ENCODE measurements at regions not wholly inside any gene's neighbourhood (a gene's known extent, or its start where the extent isn't known, plus 50 kb on each side); places are given as distances from the start of the nearest gene placed in this dataset.

DNA sequence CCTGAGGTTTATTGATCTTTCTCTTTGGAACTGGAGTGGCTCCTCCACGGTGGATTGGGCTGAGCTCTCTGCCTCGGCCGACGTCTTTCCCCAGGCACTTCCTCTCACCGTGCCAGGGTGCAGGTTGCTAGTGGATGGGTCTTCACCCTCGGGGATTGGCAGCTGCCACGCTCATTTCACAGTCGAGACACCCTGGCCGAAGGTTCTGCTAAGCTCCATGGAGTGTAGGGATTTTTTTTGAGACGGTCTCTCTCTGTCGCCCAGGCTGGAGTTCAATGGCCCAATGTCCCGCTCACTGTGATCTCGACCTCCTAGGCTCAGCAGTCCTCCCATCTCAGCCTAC is 280.8 kb downstream of the SEC14L1 start:
- no peak for DNase-seq

DNA sequence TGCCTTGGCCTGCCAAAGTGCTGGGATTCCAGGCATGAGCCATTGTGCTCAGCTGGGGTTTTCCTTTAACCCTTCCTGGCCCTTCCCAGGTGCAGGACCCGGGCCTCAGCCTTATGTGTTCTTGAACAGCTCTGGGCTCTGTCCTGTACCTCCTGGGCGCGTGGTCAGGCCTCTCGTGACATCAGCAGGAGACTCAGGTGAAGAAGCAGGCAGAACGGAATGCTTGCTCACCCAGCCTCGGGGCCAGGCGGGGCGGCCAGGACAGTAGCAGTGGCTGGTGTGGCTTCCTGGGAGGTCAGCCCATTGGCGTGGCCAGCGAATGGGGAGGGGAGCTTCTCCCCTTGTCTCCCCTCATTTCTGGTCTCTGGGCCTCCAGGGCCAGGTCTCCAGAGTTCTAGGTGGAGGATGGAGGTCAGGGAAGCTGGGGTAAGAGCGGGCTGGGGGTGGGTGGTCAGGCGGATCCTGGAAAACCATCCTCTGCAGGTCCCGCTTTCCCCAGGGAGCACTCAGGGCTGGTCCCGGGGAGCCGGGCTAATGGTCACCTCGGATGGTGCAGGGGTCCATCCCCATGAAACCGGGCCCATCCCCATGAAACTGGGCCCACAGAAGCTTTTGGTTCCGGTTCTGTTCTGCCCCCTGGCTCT is 281.5 kb downstream of the SEC14L1 start:
- no peak for DNase-seq

DNA sequence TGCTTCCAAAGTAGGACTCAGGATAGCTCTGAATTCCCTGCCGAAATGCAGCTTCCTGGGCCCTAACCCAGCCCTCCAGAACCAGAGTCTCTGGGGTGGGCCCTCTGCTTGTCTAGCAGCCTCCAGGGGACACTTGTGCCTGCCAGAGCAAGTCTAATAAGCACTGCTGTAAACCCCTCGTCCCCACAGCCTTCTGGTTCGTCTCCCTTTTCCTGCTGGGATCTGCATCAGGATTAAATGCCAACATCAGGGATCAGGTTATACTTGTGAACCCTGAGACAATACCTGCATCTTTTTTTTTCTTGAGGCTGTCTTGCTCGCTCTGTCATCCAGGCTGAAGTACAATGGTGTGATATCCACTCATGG is 282.0 kb downstream of the SEC14L1 start:
- no peak for DNase-seq

DNA sequence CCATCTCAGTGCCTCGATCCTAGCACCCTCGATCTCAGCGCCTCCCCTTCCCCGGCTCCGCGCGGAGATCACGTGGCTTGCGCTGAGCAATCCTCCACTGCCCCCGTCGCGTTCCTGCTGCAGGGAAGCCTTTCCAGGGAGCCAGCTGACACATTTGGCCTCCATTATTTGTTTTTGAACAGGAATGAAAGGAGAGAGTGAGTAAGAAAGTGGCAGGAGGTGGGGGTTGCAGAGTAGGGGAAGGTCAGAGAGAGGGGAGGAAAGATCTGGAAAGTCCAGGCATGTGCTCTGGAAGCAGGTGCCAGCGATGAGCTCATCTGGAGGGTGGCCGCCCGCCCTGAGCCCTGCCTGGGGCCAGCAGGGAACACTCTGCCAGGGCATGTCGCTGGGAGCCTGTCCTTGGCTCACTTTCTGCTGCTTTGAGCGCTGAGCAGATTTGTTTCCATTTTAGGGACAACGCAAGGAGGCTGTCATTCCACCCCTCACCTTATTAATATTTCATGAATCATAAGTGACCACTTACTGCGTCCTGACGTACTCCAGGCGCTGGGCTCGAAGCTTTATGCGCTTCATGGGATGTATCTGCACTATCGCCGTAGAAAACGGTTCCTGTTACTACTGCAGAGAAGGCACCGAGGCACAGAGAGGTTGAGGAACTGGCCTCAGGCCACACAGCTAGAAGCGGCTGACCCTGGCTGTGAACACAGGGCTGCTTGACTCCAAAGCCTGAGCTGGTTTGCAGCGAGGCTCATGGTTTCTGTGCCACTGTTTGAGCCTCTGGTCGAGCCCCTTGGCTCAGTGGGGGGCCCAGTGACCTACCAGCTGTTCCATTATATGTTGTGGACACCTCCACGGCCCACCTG is 283.1 kb downstream of the SEC14L1 start:
- no peak for DNase-seq

DNA sequence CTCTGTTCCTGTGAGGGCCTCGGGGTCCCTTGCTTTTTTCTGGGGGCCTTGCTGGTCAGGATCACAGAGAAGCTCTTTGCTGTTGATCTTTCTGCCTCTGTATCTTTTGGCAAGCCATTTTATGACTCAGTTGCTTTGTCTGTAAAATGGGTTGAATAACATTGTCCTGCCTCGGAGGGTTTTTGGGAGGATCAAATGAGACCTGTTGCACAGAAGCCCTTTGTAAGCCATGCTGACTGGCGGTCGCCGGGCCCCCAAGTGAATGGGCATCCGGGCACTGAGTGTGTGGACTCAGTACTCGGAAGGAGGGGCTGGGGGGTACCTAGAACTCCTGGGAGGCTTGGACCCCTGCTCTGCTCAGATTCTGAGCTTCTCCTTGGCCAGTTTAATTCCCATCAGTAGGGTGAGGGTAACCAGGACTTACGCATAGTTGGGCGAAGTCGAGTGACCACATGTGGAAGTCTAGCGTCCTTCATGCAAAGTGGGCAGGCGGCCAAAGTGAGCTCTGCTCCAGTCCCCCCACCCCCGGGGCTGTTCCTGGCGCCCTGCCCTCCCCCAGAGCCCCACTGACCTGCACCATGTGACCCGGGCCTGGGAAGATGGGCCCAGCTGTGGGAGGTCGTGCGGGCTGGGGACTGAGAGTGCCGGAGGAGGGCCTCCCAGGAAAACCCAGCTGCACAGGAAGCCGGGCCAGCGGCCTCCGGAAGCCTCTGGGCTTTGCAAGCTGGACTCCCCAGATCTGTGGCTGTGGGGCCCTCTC is 284.0 kb downstream of the SEC14L1 start:
- no peak for DNase-seq

DNA sequence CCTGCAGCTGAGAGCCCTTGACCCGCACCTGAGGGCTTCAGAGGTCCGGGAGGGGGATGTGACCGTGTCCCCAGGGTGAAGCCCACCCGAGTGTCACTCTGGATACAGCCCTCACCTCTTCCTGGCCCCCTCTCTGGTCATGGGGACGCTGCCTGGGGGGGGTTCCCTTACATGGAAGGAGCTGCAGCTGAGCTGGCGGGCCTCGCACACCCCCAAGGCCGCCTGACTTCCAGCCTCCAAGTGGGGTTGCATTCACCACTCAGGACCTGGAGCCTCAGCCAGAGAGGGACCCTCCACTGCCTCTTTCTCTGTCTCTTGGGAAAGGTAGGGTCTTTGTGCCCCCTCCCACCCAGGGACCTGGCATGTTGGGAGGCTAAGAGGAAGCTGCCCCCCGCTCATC is 284.6 kb downstream of the SEC14L1 start:
- no peak for DNase-seq

DNA sequence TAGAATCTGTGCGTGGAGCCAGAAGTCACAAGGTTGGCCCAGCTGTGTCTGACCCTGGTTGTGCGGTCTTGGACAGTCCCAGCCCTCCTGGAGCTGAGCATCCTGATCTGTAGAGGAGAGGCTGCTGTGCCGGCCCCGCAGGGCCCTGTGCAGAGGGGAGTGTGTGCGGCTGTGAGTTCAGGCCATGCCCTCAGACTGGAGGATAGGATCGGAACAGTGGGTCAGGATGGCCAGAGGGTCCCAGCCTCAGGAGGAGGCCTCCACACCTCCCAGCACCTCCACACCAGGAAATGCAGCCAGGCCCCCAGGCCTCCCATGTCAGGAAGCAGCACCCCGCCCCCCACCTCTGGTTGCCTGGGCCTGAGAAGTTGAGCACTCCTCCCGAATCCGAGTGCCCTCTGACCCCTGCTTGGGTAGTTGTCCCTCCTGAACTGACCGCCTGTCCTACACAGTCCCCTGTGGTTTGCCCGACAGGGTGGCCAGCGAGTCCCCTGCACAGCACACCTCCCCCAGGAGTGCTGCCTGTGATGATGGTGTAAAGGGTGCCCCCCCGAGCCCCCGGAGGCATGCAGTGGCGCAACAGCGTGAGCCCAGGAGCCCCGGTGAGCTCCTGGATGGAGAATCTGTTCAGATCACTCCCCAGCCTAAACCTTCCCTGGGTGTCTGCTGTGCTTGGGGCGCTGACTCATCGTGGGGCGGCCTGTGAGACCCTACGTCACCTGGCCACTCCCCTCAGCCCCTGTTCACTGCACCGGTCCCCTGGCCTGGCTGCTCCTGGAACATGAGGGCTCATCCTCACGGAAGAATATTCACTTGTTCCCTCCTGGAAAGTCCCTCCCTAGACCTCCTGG is 285.2 kb downstream of the SEC14L1 start:
- no peak for DNase-seq

DNA sequence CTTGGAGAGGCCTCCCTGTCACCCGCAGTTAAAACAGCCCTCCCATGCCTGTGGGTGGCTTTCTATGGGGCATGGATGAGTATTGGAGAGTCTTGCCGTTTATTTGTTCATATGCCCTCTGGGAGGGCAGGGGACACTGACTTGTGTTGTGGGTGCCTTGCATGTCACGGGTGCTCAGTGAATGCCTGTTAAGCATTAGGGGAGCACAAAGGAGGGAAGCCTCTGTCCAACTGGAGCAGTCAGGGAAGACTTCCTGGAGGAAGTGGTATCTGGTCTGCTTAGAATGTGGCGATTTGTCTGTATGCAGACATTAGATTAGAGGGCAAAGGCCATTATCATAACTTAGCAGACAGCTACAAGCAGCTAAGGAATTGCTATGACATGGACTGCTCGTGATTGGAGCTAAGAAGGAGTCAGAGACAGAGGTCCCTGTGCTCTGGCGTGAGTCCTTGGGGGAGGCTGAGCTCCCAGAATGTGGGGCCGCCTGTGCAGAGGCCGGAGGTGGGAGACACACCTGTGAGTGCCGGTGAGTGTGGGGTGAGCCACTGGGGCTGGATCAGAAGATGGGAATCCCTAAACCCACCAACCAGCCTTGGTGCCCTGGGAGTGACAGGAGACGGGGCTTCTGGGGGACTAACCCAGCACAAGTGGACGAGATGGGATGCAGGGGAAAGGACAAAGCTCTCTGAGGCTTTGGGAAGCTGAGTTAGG is 286.1 kb downstream of the SEC14L1 start:
- no peak for DNase-seq

DNA sequence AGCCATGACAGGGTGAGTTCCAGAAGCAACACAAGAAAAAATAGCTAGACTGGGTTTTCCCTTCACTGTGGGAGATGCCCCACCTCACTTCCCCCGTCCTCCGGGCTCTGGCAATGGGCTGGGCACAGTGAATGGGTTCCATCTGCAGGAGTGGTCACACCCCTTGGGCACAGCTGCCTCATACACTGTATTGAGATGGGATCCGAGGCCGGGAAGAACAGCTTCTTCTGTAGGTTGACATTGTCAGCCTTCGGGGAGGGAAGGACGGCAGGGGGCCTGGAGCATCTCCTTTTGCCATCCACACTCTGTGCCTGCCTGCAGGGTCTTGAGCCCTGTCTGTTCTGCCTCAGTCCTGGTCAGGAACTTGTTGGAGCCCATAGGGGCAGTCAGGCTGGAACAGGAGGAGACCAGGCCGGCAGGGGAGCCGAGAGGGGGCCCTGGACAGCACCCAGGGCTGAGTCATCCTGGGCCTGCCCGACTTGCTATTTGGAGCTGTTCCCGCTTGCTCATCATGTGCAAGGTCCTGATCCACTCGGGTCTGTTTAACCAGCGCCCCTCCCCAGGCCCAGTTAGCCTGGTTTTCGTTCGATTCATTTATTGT is 286.7 kb downstream of the SEC14L1 start:
- no peak for DNase-seq

DNA sequence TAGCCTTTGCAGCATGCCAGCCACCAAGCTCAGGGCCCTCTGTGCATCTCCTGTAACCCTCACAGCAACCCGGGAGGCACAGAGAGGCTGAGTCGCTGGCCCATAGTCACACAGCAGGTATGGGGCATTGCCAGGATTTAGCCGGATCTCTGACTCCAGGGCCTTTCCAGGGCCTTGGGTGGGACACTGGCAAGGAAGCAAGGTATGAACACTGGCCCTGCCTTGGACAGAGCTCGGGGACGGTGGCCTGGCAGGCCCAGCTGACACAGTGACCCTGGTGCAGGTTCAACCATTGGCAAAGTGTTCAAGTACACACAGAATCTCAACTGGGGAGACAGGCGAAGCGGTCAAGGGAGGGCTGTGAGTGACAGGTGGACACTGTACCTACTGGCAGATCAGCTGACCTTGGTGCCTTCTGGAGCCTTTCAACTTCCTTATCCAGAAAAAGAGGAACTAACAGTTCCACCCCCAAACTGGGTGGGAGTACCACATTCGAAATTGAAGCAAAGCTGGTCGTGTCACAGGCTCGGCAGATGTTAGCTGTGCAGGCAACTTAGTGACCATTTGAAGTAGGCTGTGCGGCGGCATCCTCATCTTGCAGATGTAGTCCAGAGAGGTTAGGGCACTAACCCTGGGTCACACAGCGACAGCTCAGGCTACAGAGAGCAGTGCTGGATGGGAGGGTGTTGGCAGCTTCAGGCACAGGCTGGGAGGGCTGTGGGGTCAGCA is 287.4 kb downstream of the SEC14L1 start:
- DNase-seq = no peak

DNA sequence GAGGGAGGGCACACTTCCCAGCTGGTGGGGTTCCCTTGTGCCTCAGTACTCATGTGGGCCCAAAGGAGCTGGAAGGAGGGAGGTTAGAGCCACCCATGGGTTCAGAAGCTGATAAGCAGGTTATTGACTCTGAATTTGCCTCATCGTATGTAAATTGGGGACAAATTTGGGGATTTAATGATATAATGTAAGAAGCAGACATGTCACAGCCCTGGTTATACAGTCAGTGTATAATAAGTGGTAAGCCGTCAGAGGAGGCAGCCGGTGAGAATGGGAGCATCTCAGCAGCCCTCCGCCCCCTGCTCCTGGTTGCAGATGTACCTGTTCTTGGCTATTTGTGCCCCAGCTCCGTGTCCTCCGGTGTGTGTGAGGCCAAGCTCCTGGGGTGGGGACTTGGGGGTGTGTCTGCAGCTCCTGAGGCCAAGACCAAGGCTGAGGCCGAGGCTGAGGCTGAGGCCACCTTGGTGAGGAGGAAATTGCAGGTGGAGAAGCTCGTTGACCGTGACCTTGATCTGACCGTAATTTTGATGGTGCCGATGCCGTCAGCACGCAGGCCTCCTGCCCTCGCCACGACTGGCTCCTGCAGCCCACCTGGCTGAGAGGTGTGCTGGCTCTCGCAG is 288.1 kb downstream of the SEC14L1 start:
- no peak for DNase-seq

DNA sequence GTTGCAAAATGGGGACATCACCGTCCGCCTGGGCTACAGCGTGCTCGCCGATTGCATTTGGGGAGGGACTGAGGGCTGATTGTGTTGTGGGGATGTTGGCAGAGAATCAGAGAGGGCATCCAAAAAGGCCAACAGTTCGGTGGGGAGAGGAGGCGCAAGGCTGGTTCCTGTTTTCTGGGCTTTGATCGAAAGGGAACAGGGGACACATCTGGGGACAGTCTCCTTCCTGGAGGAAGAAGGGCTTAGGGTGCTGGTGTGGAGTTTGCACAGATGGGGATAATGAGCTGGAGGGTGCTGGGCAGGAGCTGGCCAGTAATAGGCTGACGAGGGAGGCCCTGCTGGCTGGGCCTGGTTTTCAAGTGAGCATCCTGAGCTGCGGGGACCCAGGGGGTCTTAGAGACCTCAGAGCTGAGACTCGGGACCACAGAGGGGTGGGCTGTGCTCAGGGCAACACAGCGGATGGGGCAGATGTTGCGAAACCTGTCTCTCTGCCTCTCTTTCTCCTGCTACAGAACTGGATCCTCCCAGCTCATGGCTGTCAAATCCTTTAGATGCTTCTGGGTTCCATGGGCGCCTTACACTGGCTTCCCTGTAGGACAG is 288.7 kb downstream of the SEC14L1 start:
- DNase-seq = no peak

DNA sequence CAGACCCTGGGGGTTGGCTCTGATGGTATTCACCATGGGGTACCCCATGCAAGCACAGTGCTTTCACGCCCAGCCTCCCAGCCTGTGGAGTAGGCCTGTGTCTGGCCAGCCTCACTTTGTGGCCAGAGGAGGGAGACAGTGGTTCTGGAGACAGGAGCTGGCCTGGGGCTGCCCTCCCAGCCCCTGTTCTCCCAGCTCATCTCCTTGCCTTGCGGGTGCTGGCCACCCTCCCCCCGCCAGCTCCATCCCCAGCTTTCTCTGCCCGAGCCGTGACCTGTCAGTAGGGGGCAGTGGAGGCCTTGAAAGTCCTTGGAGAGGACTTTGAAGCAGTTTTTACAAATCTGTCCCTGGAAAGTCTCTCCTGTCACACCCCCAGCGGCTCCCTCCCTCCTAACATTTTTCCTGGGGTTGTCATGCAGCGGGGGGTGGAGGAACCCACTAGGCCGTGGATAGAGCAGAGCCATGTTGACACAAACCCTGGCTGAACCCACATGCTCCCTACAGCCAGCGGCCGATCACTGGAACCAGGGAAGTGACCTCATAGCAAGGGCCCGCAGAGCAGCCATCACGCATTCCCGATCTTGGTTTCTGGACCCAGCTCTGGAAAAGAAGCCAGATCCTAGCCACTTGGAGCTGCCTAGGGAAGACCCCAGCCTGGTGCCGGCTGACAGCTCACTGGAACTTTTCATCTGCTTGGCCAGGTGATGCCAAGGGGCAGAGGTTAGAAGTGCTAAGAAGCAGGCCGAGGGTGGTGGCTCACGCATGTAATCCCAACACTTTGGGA is 289.4 kb downstream of the SEC14L1 start:
- peak; percentile 64 for DNase-seq

DNA sequence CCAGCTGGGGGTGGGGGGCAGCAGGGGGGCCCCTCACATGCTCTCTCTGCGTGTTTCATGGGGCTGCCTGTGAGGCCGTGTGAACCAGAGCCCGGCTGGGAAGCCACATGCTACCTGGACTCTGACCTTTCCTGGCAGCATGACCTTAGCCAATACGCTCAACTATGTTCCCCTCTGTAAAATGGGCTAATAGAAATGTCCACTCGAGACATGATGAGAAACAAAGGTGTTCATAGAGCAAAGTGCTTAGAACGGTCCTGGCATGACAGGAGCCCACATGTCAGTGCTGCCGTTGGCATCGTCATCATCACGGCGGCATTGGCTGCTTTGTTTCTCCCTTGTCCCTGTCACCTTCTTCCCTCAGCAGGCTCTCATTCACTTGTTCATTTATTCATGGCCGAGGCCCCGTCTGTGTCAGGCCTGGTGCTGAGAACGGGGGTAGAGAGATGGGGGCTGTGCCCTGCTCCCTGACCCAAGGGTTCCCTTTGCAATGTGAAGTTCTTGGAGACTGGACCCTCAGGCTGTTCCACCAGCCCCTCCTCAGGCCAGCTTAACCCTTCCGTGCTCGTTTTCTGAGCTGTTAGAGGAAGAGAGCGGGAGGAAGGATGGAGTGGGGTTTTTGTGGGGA is 291.4 kb downstream of the SEC14L1 start:
- DNase-seq = no peak

DNA sequence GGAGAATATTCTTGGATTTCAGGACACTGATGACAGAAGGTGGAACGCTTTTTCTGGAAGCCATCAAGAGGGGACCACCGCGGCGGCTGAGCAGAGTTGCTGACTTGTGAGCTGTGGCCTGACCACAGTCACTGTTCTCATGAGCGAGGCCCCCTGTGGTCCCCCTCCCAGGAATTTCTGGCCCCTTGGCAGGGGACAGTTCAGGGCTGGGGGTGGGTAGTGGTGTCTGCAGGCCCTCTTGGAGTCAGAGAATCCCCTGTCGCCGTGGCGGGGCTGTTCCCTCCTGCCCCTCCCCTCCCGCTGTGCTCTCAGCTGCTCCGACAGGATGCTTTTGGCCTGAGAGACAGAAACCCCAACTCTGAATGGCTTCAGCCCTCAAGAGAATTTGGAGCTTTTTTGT is 292.0 kb downstream of the SEC14L1 start:
- no peak for DNase-seq

DNA sequence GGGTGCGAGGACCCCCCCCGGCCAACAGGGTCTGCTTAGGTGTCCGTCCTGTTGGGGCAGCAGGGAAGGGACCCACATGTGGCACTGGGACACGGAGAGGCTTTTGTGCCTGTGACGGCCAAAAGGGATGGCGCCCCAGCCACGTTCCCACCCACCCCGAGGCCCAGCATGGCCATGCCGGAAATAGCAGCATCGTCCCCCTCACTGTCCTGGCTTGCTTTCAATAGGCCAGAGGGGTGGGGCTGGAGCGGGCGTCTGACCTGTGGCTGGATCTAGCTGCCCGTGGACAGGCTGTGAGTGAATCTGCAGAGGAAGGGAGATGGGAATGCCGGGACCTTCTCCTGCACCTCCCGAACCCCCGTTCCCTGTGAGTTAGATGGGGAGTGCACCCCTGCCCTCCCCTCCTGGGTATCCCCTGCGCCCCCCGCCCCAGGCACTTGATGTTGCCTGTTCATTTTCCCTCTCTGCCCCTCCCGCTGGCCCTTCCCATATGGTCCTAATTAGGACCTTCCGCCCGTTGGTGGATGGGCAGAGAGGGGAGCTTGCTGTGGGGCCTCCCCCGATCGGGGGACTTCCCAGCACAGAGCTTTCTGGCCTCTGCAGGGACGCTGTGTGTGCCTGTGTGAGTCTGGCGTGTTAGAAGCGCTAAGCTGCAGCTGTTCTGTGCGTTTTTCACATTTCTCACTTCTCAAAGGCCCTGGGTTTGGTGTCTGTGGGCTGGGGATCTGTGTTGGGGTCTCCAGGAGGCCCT is 292.8 kb downstream of the SEC14L1 start:
- DNase-seq = no peak

DNA sequence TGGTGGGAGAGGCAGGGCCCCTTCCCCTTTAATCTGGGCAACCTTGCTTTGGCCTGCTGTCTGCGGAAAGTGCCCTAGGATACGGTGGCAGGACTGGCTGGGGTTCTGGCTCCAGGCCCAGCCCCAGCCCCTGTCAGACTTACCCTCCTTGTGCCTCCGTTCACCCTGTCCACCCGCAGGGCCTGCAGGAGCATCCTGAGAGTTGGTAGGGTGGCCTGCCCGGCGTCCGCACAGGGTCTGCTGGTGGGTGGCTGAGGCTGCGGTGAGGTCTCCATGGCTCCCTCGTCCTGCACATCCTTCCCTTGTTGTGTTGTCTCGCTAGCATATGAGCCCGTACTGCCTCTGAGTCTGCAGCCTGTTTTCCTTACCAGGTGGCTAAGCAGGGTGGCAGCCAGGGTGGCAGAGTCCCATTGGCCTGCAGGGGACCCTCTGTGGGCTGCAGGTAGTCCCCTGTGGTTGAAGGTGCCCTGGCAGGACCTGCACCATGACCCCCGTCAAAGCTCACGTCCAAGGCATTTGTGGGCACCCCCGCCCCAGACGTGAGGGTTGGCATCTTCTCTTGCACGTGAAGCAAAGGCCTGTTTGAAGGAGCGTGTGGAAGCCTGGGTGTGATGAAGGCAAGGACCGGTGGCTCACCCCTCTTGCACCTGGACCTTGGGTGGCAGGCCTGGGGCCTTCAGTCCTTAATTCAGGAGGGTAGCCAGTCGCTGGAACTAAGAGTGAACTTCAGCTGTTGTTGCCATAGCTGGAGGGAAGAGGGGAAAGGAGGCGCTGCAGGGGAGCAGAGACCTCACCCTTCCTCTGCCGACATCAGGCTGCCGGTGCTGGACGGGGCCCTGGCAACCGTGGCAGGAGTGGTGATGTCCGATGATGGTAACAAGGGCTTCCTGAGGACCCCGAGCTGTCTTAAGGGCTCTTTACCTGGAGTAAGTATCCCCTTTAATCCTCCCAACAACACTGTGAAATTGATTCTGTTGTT is 293.7 kb downstream of the SEC14L1 start:
- no peak for DNase-seq
